ENCODE measurements at regions not wholly inside any gene's neighbourhood (a gene's known extent, or its start where the extent isn't known, plus 50 kb on each side); places are given as distances from the start of the nearest gene placed in this dataset.
"Not testable (repeated sequence)": the region's sequence is repeated elsewhere in the genome, so short reads cannot be mapped to it uniquely, and the experiment has no call there.

- DNase-seq (ENCODE audit: low spot score), result no peak
Observed at GRCh38 chr5:19064094-19064493, 923.9 kb downstream of the CDH18 start.

GRCh38 chr5:19067741-19068140, 920.3 kb downstream of the CDH18 start:
- no peak for DNase-seq (ENCODE audit: low spot score)

GRCh38 chr5:19098434-19098833, 889.6 kb downstream of the CDH18 start:
- DNase-seq (ENCODE audit: low spot score), result no peak

- DNase-seq (ENCODE audit: low spot score), result no peak
Observed at GRCh38 chr5:19099195-19099594, 888.8 kb downstream of the CDH18 start.

GRCh38 chr5:19104948-19105347, 883.1 kb downstream of the CDH18 start:
- no peak for DNase-seq (ENCODE audit: low spot score)

GRCh38 chr5:19122923-19123322, 865.1 kb downstream of the CDH18 start:
- DNase-seq (ENCODE audit: low spot score), result no peak

GRCh38 chr5:19125956-19126713, 861.9 kb downstream of the CDH18 start:
- DNase-seq (ENCODE audit: low spot score), result no peak

- DNase-seq (ENCODE audit: low spot score), result no peak
Observed at GRCh38 chr5:19140276-19140675, 847.7 kb downstream of the CDH18 start.

GRCh38 chr5:19141937-19142524, 846.0 kb downstream of the CDH18 start:
- DNase-seq (ENCODE audit: low spot score), result not testable (repeated sequence)

GRCh38 chr5:19142713-19143414, 845.1 kb downstream of the CDH18 start:
- DNase-seq (ENCODE audit: low spot score), result not testable (repeated sequence)

GRCh38 chr5:19143935-19144334, 844.1 kb downstream of the CDH18 start:
- DNase-seq (ENCODE audit: low spot score), result no peak

GRCh38 chr5:19169426-19169825, 818.6 kb downstream of the CDH18 start:
- DNase-seq (ENCODE audit: low spot score), result no peak

GRCh38 chr5:19172926-19173470, 815.0 kb downstream of the CDH18 start:
- DNase-seq (ENCODE audit: low spot score), result no peak

- DNase-seq (ENCODE audit: low spot score), result no peak
Observed at GRCh38 chr5:19175776-19176570, 812.0 kb downstream of the CDH18 start.

- no peak for DNase-seq (ENCODE audit: low spot score)
Observed at GRCh38 chr5:19179571-19179970, 808.4 kb downstream of the CDH18 start.

- DNase-seq (ENCODE audit: low spot score), result no peak
Observed at GRCh38 chr5:19189176-19189575, 798.8 kb downstream of the CDH18 start.

GRCh38 chr5:19193631-19194030, 794.4 kb downstream of the CDH18 start:
- no peak for DNase-seq (ENCODE audit: low spot score)

GRCh38 chr5:19196631-19197030, 791.4 kb downstream of the CDH18 start:
- no peak for DNase-seq (ENCODE audit: low spot score)

GRCh38 chr5:19200251-19200650, 787.7 kb downstream of the CDH18 start:
- no peak for DNase-seq (ENCODE audit: low spot score)

GRCh38 chr5:19208397-19208796, 779.6 kb downstream of the CDH18 start:
- no peak for DNase-seq (ENCODE audit: low spot score)

- no peak for DNase-seq (ENCODE audit: low spot score)
Observed at GRCh38 chr5:19210886-19211285, 777.1 kb downstream of the CDH18 start.

GRCh38 chr5:19229179-19229835, 758.7 kb downstream of the CDH18 start:
- no peak for DNase-seq (ENCODE audit: low spot score)
